ENCODE measurements at regions not wholly inside any gene's neighbourhood (a gene's known extent, or its start where the extent isn't known, plus 50 kb on each side); places are given as distances from the start of the nearest gene placed in this dataset.

- no peak for TF ChIP-seq CTCF (conservative IDR thresholded peaks at IDR 0.05; ENCODE audit: low read depth, low read length)
- DNase-seq (ENCODE audit: low read depth) = no peak
- H3K4me3 ChIP-seq (ENCODE audit: low read length) = no peak overlapping the region
Observed at GRCh38 chr14:98598576-98598975, 673.4 kb downstream of the BCL11B start.

GRCh38 chr14:98599082-98599481 is 672.9 kb downstream of the BCL11B start:
- no peak for DNase-seq (ENCODE audit: low read depth)
- no peak for TF ChIP-seq CTCF (conservative IDR thresholded peaks at IDR 0.05; ENCODE audit: low read depth, low read length)
- H3K4me3 ChIP-seq (ENCODE audit: low read length) = no peak overlapping the region

- DNase-seq (ENCODE audit: low read depth) = no peak
- TF ChIP-seq CTCF (conservative IDR thresholded peaks at IDR 0.05; ENCODE audit: low read depth, low read length) = no peak
Observed at GRCh38 chr14:98602983-98603382, 669.0 kb downstream of the BCL11B start.

GRCh38 chr14:98605043-98605442 is 667.0 kb downstream of the BCL11B start:
- no peak for TF ChIP-seq CTCF (conservative IDR thresholded peaks at IDR 0.05; ENCODE audit: low read depth, low read length)
- H3K4me3 ChIP-seq (ENCODE audit: low read length) = no peak overlapping the region
- no peak for DNase-seq (ENCODE audit: low read depth)

More at GRCh38 chr14:98602983-98603382, 669.0 kb downstream of the BCL11B start:
- H3K4me3 ChIP-seq (ENCODE audit: low read length) = no peak overlapping the region

- no peak for TF ChIP-seq CTCF (conservative IDR thresholded peaks at IDR 0.05; ENCODE audit: low read depth, low read length)
- no peak overlapping the region for H3K4me3 ChIP-seq (ENCODE audit: low read length)
- DNase-seq (ENCODE audit: low read depth) = no peak
Observed at GRCh38 chr14:98606041-98606640, 665.9 kb downstream of the BCL11B start.

- no peak overlapping the region for H3K4me3 ChIP-seq (ENCODE audit: low read length)
- DNase-seq (ENCODE audit: low read depth) = no peak
- no peak for TF ChIP-seq CTCF (conservative IDR thresholded peaks at IDR 0.05; ENCODE audit: low read depth, low read length)
Observed at GRCh38 chr14:98606816-98607215, 665.2 kb downstream of the BCL11B start.

GRCh38 chr14:98607341-98607910 is 664.6 kb downstream of the BCL11B start:
- no peak for DNase-seq (ENCODE audit: low read depth)
- no peak overlapping the region for H3K4me3 ChIP-seq (ENCODE audit: low read length)
- TF ChIP-seq CTCF (conservative IDR thresholded peaks at IDR 0.05; ENCODE audit: low read depth, low read length) = no peak

Measured in retinal pigment epithelial cell (primary cell).